Activated naive CD4-positive, alpha-beta T cell treated with anti-CD3 and anti-CD28 coated beads for 36 hours (primary cell): ENCODE measurements at regions not wholly inside any gene's neighbourhood (a gene's known extent, or its start where the extent isn't known, plus 50 kb on each side); places are given as distances from the start of the nearest gene placed in this dataset.

ENCODE experiments used
- CTCF ChIA-PET: fragments of 350-600 bp; sonication (Branson Sonifier 250); formaldehyde crosslinking; loops from one replicate; lab custom pipeline; 2021; ENCODE audit warnings: antibody characterized with exemption; lab: Charles Lee
- DNase-seq: peaks from one replicate; pipeline ENCODE4 v3.0.0-alpha.2; 2020
- H3K27ac Mint-ChIP-seq: one replicate; pipeline ENCODE4 v1.8.0; 2021; ENCODE audit warnings: mild to moderate bottlenecking, mixed read lengths
- H3K27me3 Mint-ChIP-seq: one replicate; pipeline ENCODE4 v1.8.0; 2021; ENCODE audit warnings: low read depth, mixed read lengths
- H3K36me3 Mint-ChIP-seq: one replicate; pipeline ENCODE4 v1.8.0; 2021; ENCODE audit warnings: low read depth, mixed read lengths
- H3K4me1 Mint-ChIP-seq: one replicate; pipeline ENCODE4 v1.8.0; 2021; ENCODE audit warnings: low read depth, mixed read lengths
- H3K4me3 Mint-ChIP-seq: one replicate; pipeline ENCODE4 v1.8.0; 2021; ENCODE audit warnings: mild to moderate bottlenecking, moderate library complexity, mixed read lengths
- H3K9me3 Mint-ChIP-seq: one replicate; pipeline ENCODE4 v1.8.0; 2021; ENCODE audit warnings: mixed read lengths
- intact Hi-C: fragments of 100-400 bp; cut with micrococcal nuclease; formaldehyde crosslinking; loops from one replicate; pipeline ENCODE4 v1.15.1; 2023

- Mint-ChIP-seq H3K4me3 (no peak overlapping the region), H3K9me3 (peaks cover 6% of the 10 kb centered on the region), H3K4me1 (no peaks in the 10 kb centered on the region), H3K27ac (no peak overlapping the region), H3K27me3 (peaks cover 11% of the 10 kb centered on the region), H3K36me3 (no peaks in the 10 kb centered on the region)
- CTCF ChIA-PET, result no interaction called here
- DNase-seq, result no peak
- intact Hi-C loops, result no loop called here
Observed at GRCh38 chr2:39858677-39859076, 79.6 kb upstream of the THUMPD2 start.

- Mint-ChIP-seq H3K4me1 (peaks cover 9% of the 10 kb centered on the region), H3K4me3 (no peak overlapping the region), H3K9me3 (no peaks in the 10 kb centered on the region), H3K36me3 (no peaks in the 10 kb centered on the region), H3K27ac (no peak overlapping the region), H3K27me3 (peaks cover 16% of the 10 kb centered on the region)
- intact Hi-C loops, result no loop called here
- CTCF ChIA-PET, result no interaction called here
- DNase-seq, result no peak
Observed at GRCh38 chr2:39855856-39856255, 76.8 kb upstream of the THUMPD2 start.

GRCh38 chr2:39854771-39855170, 75.7 kb upstream of the THUMPD2 start:
- intact Hi-C loops, result no loop called here

DNA sequence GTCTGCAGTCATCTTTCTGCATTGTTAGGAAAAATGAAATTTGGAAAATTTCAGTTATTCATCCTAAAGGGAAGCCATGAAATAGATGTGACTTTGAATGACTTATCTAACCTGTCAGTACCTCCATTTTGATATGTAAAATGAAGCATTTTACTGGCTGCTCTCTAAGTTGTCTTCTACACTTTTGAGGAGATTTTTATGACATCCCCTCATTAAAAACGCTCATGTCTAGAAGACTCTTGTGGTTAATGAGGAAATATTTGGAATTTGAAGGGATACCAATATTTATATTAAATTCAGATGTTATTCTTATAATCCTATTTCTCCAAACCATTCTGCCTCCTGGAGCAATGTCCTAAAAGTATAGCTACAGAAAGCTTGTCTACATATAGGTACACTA, 73.8 kb upstream of the THUMPD2 start:
- DNase-seq, result no peak
- H3K27ac Mint-ChIP-seq, result no peak overlapping the region
- H3K27me3 Mint-ChIP-seq, result peaks cover 17% of the 10 kb centered on the region
- CTCF ChIA-PET, result interaction anchor here (1.4 kb wide), 1 partner anchor 15 kb away, joined by 5 read pairs; no protein-coding TSS in a partner anchor
- H3K4me1 Mint-ChIP-seq, result peaks cover 9% of the 10 kb centered on the region
- H3K9me3 Mint-ChIP-seq, result no peaks in the 10 kb centered on the region
- intact Hi-C loops, result no loop called here
- H3K4me3 Mint-ChIP-seq, result no peak overlapping the region
- no peaks in the 10 kb centered on the region for H3K36me3 Mint-ChIP-seq

More at GRCh38 chr2:39854771-39855170, 75.7 kb upstream of the THUMPD2 start:
- Mint-ChIP-seq H3K36me3 (no peaks in the 10 kb centered on the region), H3K4me3 (no peak overlapping the region), H3K4me1 (peaks cover 9% of the 10 kb centered on the region), H3K9me3 (no peaks in the 10 kb centered on the region), H3K27me3 (peaks cover 16% of the 10 kb centered on the region), H3K27ac (no peak overlapping the region)
- CTCF ChIA-PET, result interaction anchor here (0.6 kb wide), 1 partner anchor 539 kb away, joined by 3 read pairs; no protein-coding TSS in a partner anchor
- no peak for DNase-seq

- no peak for DNase-seq
- CTCF ChIA-PET, result interaction anchor here (0.7 to 1.4 kb wide), 2 partner anchors 16 to 539 kb away, joined by 3 to 5 read pairs; no protein-coding TSS in a partner anchor
- Mint-ChIP-seq H3K36me3 (no peaks in the 10 kb centered on the region), H3K27me3 (peaks cover 20% of the 10 kb centered on the region), H3K27ac (no peak overlapping the region), H3K4me1 (peaks cover 9% of the 10 kb centered on the region), H3K4me3 (no peak overlapping the region), H3K9me3 (no peaks in the 10 kb centered on the region)
- intact Hi-C loops, result no loop called here
Observed at GRCh38 chr2:39851651-39852110, 72.6 kb upstream of the THUMPD2 start.

DNA sequence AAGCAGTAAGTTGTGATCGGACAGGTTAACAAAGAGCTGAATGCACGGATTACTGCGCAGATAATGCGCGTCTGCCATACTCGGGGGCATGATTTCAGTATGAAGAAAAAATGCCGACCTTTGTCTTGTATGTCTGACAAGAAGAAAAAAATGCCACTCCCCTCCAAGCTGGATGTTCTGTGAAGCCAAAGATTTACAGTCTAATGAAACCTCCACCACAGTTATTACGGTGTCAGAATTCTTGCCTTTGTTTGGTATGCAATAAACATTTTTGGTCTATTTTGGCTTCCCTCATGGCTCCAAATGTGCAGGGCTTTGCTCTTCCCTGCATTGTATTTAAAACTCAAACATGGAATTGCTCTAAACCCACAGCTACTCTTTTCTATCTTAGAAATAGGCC, 72.2 kb upstream of the THUMPD2 start:
- intact Hi-C loops, result no loop called here

GRCh38 chr2:39849982-39850526, 71.0 kb upstream of the THUMPD2 start:
- no peaks in the 10 kb centered on the region for H3K36me3 Mint-ChIP-seq
- H3K4me1 Mint-ChIP-seq, result peaks cover 9% of the 10 kb centered on the region
- intact Hi-C loops, result no loop called here
- no peaks in the 10 kb centered on the region for H3K9me3 Mint-ChIP-seq
- no peak overlapping the region for H3K27ac Mint-ChIP-seq
- no peak for DNase-seq
- CTCF ChIA-PET, result no interaction called here
- no peak overlapping the region for H3K4me3 Mint-ChIP-seq
- H3K27me3 Mint-ChIP-seq, result peaks cover 17% of the 10 kb centered on the region

More for the DNA sequence above, 72.2 kb upstream of the THUMPD2 start:
- Mint-ChIP-seq H3K4me3 (no peak overlapping the region), H3K36me3 (no peaks in the 10 kb centered on the region), H3K27me3 (peaks cover 19% of the 10 kb centered on the region), H3K4me1 (peaks cover 9% of the 10 kb centered on the region), H3K27ac (no peak overlapping the region), H3K9me3 (no peaks in the 10 kb centered on the region)
- no peak for DNase-seq
- CTCF ChIA-PET, result interaction anchor here (0.7 to 1.4 kb wide), 2 partner anchors 16 to 539 kb away, joined by 3 to 5 read pairs; no protein-coding TSS in a partner anchor

DNA sequence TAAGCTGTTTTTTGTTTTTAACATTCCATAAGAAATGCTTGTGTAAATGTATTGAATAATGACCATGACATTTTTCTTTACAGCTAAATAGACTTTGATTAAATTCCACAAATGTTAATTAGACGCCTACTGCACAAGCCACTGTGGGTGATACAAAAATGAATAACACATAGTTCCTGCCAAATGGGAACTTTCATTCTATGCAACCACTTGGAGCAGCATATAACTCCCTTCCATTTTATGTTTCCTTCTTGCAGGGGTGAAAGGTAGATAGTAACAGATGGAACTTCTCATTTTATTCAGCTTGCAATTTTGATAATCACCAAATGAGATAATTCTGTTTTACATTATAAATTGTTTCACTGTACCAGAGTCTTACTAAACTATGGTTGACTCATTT, 70.0 kb upstream of the THUMPD2 start:
- peaks cover 9% of the 10 kb centered on the region for H3K4me1 Mint-ChIP-seq
- H3K36me3 Mint-ChIP-seq, result no peaks in the 10 kb centered on the region
- H3K27me3 Mint-ChIP-seq, result peaks cover 15% of the 10 kb centered on the region
- intact Hi-C loops, result no loop called here
- CTCF ChIA-PET, result no interaction called here
- DNase-seq, result no peak
- no peak overlapping the region for H3K27ac Mint-ChIP-seq
- H3K9me3 Mint-ChIP-seq, result no peaks in the 10 kb centered on the region
- H3K4me3 Mint-ChIP-seq, result no peak overlapping the region

- H3K36me3 Mint-ChIP-seq, result no peaks in the 10 kb centered on the region
- H3K27ac Mint-ChIP-seq, result no peak overlapping the region
- peaks cover 6% of the 10 kb centered on the region for H3K27me3 Mint-ChIP-seq
- H3K9me3 Mint-ChIP-seq, result no peaks in the 10 kb centered on the region
- no peak overlapping the region for H3K4me3 Mint-ChIP-seq
- CTCF ChIA-PET, result interaction anchor here (0.7 kb wide), 2 partner anchors 7 to 119 kb away, joined by 3 read pairs; no protein-coding TSS in a partner anchor
- H3K4me1 Mint-ChIP-seq, result no peaks in the 10 kb centered on the region
- DNase-seq, result no peak
- intact Hi-C loops, result no loop called here
Observed at GRCh38 chr2:39845460-39846146, 66.5 kb upstream of the THUMPD2 start.

DNA sequence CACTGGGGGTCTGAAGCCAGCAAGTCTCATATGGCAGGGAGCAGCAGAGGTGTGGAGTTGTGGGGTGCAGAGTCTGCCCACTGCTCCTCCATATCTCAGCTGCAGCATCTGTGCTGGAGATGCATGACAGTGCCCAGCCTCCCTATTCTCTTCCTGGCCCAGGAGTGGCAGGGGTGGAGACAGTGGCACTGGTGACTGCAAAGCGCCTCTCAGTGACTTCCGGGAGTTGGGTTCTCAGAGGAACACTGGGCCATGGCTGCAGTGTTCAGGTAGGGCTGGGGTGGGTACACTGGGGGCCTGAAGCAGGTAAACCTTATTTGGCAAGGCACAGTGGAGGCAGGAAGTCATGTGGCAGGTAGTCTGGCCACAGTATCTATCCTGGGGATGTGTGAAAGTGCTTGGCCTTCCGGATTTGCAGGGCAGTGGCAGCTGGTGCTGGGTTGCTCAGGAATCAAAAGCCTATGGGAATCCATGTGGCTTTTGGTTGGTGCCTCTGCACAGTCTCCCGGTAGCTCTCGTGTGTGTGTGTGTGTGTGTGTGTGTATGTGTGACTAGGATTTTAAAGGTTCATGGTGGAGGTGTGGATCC, 60.3 kb upstream of the THUMPD2 start:
- Mint-ChIP-seq H3K36me3 (no peaks in the 10 kb centered on the region), H3K27me3 (peaks cover 9% of the 10 kb centered on the region), H3K4me3 (no peak overlapping the region), H3K9me3 (peaks cover 12% of the 10 kb centered on the region), H3K4me1 (no peaks in the 10 kb centered on the region), H3K27ac (no peak overlapping the region)
- CTCF ChIA-PET, result no interaction called here
- intact Hi-C loops, result no loop called here
- DNase-seq, result no peak

- Mint-ChIP-seq H3K4me3 (no peak overlapping the region), H3K27me3 (peaks cover 7% of the 10 kb centered on the region), H3K27ac (no peak overlapping the region), H3K9me3 (peaks cover 12% of the 10 kb centered on the region), H3K4me1 (no peaks in the 10 kb centered on the region), H3K36me3 (no peaks in the 10 kb centered on the region)
- CTCF ChIA-PET, result interaction anchor here (0.9 kb wide), 1 partner anchor 8 kb away, joined by 3 read pairs; no protein-coding TSS in a partner anchor
- intact Hi-C loops, result no loop called here
- no peak for DNase-seq
Observed at GRCh38 chr2:39838589-39838988, 59.5 kb upstream of the THUMPD2 start.

- peak; percentile 13 for DNase-seq
- Mint-ChIP-seq H3K9me3 (peaks cover 12% of the 10 kb centered on the region), H3K27ac (no peak overlapping the region), H3K4me3 (no peak overlapping the region), H3K27me3 (peaks cover 7% of the 10 kb centered on the region), H3K4me1 (no peaks in the 10 kb centered on the region), H3K36me3 (no peaks in the 10 kb centered on the region)
- CTCF ChIA-PET, result interaction anchor here (0.9 to 1.3 kb wide), 2 partner anchors 8 to 9 kb away, joined by 3 read pairs; no protein-coding TSS in a partner anchor
- intact Hi-C loops, result no loop called here
Observed at GRCh38 chr2:39837856-39838453, 58.9 kb upstream of the THUMPD2 start.
